WTC11 (cell line): ENCODE measurements at regions not wholly inside any gene's neighbourhood (a gene's known extent, or its start where the extent isn't known, plus 50 kb on each side); places are given as distances from the start of the nearest gene placed in this dataset.

Source experiments
- CBFB ChIP-seq: sonication (generic); formaldehyde crosslinking; IDR thresholded peaks from 2 replicates; pipeline ENCODE4 v1.8.1; 2022; ENCODE audit warnings: mild to moderate bottlenecking, low read depth, missing genetic modification reagents
- ETV6 ChIP-seq: sonication (generic); formaldehyde crosslinking; IDR thresholded peaks from 2 replicates; pipeline ENCODE4 v1.8.1; 2022; ENCODE audit warnings: mild to moderate bottlenecking, missing genetic modification reagents
- GABPB1 ChIP-seq: sonication (generic); formaldehyde crosslinking; IDR thresholded peaks from 2 replicates; pipeline ENCODE4 v1.8.1; 2023; ENCODE audit warnings: mild to moderate bottlenecking, missing genetic modification reagents
- NR2C2 ChIP-seq: sonication (generic); formaldehyde crosslinking; IDR thresholded peaks from 2 replicates; pipeline ENCODE4 v1.8.0; 2022; ENCODE audit warnings: mild to moderate bottlenecking, missing genetic modification reagents
- RELA ChIP-seq: sonication (generic); formaldehyde crosslinking; IDR thresholded peaks from 2 replicates; pipeline ENCODE4 v1.8.1; 2022; ENCODE audit warnings: missing genetic modification reagents, mild to moderate bottlenecking, borderline replicate concordance
- SMAD3 ChIP-seq: sonication (generic); formaldehyde crosslinking; IDR thresholded peaks from 2 replicates; pipeline ENCODE4 v1.8.0; 2022; ENCODE audit warnings: missing genetic modification reagents, mild to moderate bottlenecking, borderline replicate concordance
- ZNF138 ChIP-seq: sonication (generic); formaldehyde crosslinking; conservative IDR thresholded peaks from 2 replicates; pipeline ENCODE4 v1.8.1; 2022; ENCODE audit warnings: mild to moderate bottlenecking, moderate library complexity, missing genetic modification reagents
- TF ChIP-seq, protein P1 (sequence below): fragments of 200-600 bp; IDR thresholded peaks from 2 replicates; pipeline ENCODE4 v1.8.0; 2022; ENCODE audit warnings: antibody characterized with exemption
- TF ChIP-seq, protein P2 (sequence below): sonication (generic); formaldehyde crosslinking; IDR thresholded peaks from 2 replicates; pipeline ENCODE4 v1.8.1; 2022; ENCODE audit warnings: low read depth, missing genetic modification reagents, borderline replicate concordance
- TF ChIP-seq, protein P3 (sequence below): sonication (generic); formaldehyde crosslinking; IDR thresholded peaks from 2 replicates; pipeline ENCODE4 v1.8.0; 2022; ENCODE audit warnings: mild to moderate bottlenecking, missing genetic modification reagents
- TF ChIP-seq, protein P4 (sequence below): sonication (generic); formaldehyde crosslinking; IDR thresholded peaks from 2 replicates; pipeline ENCODE4 v1.8.1; 2023; ENCODE audit warnings: mild to moderate bottlenecking, missing genetic modification reagents, borderline replicate concordance
- TF ChIP-seq, protein P5 (sequence below): sonication (generic); formaldehyde crosslinking; IDR thresholded peaks from 2 replicates; pipeline ENCODE4 v1.8.1; 2023; ENCODE audit warnings: mild to moderate bottlenecking, moderate library complexity, missing genetic modification reagents
- TF ChIP-seq, protein P6 (sequence below): sonication (generic); formaldehyde crosslinking; IDR thresholded peaks from 2 replicates; pipeline ENCODE4 v1.8.0; 2023; ENCODE audit warnings: missing genetic modification reagents
- TF ChIP-seq, protein P7 (sequence below): sonication (generic); formaldehyde crosslinking; IDR thresholded peaks from 2 replicates; pipeline ENCODE4 v1.8.1; 2022; ENCODE audit warnings: low read depth, mild to moderate bottlenecking, moderate library complexity, missing genetic modification reagents, borderline replicate concordance

DNA sequence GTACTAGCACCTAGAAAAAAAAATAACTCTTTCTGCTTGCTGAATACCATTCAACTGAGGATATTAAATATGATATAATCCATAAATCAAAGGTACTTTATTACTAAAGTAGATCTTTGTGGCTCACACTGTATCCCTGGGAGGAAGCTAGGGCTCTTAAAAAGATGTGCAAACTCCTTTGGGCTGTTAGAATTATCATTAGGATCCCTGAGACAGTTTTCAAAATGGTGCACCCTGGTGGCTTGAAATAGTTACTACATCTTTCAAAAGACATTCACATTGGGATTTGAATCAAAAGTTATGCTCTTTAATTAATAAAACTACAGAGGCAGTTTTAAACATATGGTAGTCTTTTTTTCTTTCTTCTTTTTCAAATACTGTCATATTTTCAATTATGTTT is 228.5 kb upstream of the G2E3 start:
- TF ChIP-seq, protein P1, sequence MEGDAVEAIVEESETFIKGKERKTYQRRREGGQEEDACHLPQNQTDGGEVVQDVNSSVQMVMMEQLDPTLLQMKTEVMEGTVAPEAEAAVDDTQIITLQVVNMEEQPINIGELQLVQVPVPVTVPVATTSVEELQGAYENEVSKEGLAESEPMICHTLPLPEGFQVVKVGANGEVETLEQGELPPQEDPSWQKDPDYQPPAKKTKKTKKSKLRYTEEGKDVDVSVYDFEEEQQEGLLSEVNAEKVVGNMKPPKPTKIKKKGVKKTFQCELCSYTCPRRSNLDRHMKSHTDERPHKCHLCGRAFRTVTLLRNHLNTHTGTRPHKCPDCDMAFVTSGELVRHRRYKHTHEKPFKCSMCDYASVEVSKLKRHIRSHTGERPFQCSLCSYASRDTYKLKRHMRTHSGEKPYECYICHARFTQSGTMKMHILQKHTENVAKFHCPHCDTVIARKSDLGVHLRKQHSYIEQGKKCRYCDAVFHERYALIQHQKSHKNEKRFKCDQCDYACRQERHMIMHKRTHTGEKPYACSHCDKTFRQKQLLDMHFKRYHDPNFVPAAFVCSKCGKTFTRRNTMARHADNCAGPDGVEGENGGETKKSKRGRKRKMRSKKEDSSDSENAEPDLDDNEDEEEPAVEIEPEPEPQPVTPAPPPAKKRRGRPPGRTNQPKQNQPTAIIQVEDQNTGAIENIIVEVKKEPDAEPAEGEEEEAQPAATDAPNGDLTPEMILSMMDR, result peak; percentile 51; the same call in 1 of the 2 replicates
- TF ChIP-seq NR2C2 (CRISPR knock-in tag), result no peak
- TF ChIP-seq, protein P2, sequence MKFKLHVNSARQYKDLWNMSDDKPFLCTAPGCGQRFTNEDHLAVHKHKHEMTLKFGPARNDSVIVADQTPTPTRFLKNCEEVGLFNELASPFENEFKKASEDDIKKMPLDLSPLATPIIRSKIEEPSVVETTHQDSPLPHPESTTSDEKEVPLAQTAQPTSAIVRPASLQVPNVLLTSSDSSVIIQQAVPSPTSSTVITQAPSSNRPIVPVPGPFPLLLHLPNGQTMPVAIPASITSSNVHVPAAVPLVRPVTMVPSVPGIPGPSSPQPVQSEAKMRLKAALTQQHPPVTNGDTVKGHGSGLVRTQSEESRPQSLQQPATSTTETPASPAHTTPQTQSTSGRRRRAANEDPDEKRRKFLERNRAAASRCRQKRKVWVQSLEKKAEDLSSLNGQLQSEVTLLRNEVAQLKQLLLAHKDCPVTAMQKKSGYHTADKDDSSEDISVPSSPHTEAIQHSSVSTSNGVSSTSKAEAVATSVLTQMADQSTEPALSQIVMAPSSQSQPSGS, result no peak
- TF ChIP-seq GABPB1 (CRISPR knock-in tag), result no peak
- TF ChIP-seq ETV6, result no peak
- TF ChIP-seq, protein P3, sequence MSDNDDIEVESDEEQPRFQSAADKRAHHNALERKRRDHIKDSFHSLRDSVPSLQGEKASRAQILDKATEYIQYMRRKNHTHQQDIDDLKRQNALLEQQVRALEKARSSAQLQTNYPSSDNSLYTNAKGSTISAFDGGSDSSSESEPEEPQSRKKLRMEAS (CRISPR knock-in tag), result no peak
- TF ChIP-seq, protein P4, sequence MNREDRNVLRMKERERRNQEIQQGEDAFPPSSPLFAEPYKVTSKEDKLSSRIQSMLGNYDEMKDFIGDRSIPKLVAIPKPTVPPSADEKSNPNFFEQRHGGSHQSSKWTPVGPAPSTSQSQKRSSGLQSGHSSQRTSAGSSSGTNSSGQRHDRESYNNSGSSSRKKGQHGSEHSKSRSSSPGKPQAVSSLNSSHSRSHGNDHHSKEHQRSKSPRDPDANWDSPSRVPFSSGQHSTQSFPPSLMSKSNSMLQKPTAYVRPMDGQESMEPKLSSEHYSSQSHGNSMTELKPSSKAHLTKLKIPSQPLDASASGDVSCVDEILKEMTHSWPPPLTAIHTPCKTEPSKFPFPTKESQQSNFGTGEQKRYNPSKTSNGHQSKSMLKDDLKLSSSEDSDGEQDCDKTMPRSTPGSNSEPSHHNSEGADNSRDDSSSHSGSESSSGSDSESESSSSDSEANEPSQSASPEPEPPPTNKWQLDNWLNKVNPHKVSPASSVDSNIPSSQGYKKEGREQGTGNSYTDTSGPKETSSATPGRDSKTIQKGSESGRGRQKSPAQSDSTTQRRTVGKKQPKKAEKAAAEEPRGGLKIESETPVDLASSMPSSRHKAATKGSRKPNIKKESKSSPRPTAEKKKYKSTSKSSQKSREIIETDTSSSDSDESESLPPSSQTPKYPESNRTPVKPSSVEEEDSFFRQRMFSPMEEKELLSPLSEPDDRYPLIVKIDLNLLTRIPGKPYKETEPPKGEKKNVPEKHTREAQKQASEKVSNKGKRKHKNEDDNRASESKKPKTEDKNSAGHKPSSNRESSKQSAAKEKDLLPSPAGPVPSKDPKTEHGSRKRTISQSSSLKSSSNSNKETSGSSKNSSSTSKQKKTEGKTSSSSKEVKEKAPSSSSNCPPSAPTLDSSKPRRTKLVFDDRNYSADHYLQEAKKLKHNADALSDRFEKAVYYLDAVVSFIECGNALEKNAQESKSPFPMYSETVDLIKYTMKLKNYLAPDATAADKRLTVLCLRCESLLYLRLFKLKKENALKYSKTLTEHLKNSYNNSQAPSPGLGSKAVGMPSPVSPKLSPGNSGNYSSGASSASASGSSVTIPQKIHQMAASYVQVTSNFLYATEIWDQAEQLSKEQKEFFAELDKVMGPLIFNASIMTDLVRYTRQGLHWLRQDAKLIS, result no peak
- TF ChIP-seq, protein P5, sequence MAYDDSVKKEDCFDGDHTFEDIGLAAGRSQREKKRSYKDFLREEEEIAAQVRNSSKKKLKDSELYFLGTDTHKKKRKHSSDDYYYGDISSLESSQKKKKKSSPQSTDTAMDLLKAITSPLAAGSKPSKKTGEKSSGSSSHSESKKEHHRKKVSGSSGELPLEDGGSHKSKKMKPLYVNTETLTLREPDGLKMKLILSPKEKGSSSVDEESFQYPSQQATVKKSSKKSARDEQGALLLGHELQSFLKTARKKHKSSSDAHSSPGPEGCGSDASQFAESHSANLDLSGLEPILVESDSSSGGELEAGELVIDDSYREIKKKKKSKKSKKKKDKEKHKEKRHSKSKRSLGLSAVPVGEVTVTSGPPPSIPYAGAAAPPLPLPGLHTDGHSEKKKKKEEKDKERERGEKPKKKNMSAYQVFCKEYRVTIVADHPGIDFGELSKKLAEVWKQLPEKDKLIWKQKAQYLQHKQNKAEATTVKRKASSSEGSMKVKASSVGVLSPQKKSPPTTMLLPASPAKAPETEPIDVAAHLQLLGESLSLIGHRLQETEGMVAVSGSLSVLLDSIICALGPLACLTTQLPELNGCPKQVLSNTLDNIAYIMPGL (CRISPR knock-in tag), result no peak
- no peak for TF ChIP-seq RELA (CRISPR knock-in tag)
- no peak for TF ChIP-seq SMAD3 (CRISPR knock-in tag)
- TF ChIP-seq, protein P6, sequence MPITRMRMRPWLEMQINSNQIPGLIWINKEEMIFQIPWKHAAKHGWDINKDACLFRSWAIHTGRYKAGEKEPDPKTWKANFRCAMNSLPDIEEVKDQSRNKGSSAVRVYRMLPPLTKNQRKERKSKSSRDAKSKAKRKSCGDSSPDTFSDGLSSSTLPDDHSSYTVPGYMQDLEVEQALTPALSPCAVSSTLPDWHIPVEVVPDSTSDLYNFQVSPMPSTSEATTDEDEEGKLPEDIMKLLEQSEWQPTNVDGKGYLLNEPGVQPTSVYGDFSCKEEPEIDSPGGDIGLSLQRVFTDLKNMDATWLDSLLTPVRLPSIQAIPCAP (CRISPR knock-in tag), result no peak
- TF ChIP-seq CBFB (CRISPR knock-in tag), result no peak
- TF ChIP-seq, protein P7, sequence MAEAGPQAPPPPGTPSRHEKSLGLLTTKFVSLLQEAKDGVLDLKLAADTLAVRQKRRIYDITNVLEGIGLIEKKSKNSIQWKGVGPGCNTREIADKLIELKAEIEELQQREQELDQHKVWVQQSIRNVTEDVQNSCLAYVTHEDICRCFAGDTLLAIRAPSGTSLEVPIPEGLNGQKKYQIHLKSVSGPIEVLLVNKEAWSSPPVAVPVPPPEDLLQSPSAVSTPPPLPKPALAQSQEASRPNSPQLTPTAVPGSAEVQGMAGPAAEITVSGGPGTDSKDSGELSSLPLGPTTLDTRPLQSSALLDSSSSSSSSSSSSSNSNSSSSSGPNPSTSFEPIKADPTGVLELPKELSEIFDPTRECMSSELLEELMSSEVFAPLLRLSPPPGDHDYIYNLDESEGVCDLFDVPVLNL (CRISPR knock-in tag), result no peak
- TF ChIP-seq ZNF138 (CRISPR knock-in tag), result no peak
